Subcutaneous abdominal adipose tissue (tissue), 5 donors: ENCODE measurements at regions not wholly inside any gene's neighbourhood (a gene's known extent, or its start where the extent isn't known, plus 50 kb on each side); places are given as distances from the start of the nearest gene placed in this dataset.

Experiments used
- H3K27ac ChIP-seq: one replicate; pipeline ENCODE4 v1.7.0; 2013; ENCODE audit warnings: low read depth, mild to moderate bottlenecking, inconsistent platforms, low read length, moderate library complexity
- H3K27me3 ChIP-seq, 5 donors: one replicate each; pipeline ENCODE4 v1.7.0; 2013; ENCODE audit warnings: low read length in 5 of 5, inconsistent platforms in 1 of 5; ENCODE audit not compliant: control insufficient read depth in 5 of 5, insufficient read depth in 4 of 5
- H3K36me3 ChIP-seq, 5 donors: one replicate each; pipeline ENCODE4 v1.7.0; 2013; ENCODE audit warnings: low read length in 5 of 5; ENCODE audit not compliant: control insufficient read depth in 5 of 5, insufficient read depth in 5 of 5
- H3K4me1 ChIP-seq, 5 donors: one replicate each; pipeline ENCODE4 v1.7.0; 2013; ENCODE audit warnings: low read length in 5 of 5, mild to moderate bottlenecking in 3 of 5, moderate library complexity in 1 of 5; ENCODE audit not compliant: control insufficient read depth in 5 of 5, insufficient read depth in 5 of 5
- H3K4me3 ChIP-seq, 5 donors: one replicate each; pipeline ENCODE4 v1.7.0; 2013; ENCODE audit warnings: low read length in 5 of 5, low read depth in 1 of 5
- H3K9ac ChIP-seq, 5 donors: one replicate each; pipeline ENCODE4 v1.7.0; 2013; ENCODE audit warnings: low read length in 5 of 5, mild to moderate bottlenecking in 4 of 5, moderate library complexity in 3 of 5
- H3K9me3 ChIP-seq, 5 donors: one replicate each; pipeline ENCODE4 v1.7.0; 2013; ENCODE audit warnings: low read length in 5 of 5; ENCODE audit not compliant: control insufficient read depth in 5 of 5
- donor health status: healthy.
- donor health status: healthy.
- donor health status: healthy.
- donor health status: healthy.
- donor health status: healthy.

- Histone ChIP-seq H3K9ac (no peak overlapping the region), H3K27me3 (no peaks in the 10 kb centered on the region), H3K4me1 (peaks cover 4 to 34% (median 24%) of the 10 kb centered on the region in 5 donors), H3K9me3 (no peaks in the 10 kb centered on the region), H3K36me3 (no peaks in the 10 kb centered on the region), H3K4me3 (no peak overlapping the region), H3K27ac (no peak overlapping the region)
These were observed 212.8 kb upstream of the RAB4A start for GRCh38 chr1:229058111-229058561.

- Histone ChIP-seq H3K27ac (no peak overlapping the region), H3K9ac (no peak overlapping the region), H3K27me3 (no peaks in the 10 kb centered on the region), H3K36me3 (no peaks in the 10 kb centered on the region), H3K4me1 (peaks cover 4 to 34% (median 24%) of the 10 kb centered on the region in 5 donors), H3K4me3 (no peak overlapping the region), H3K9me3 (no peaks in the 10 kb centered on the region)
These were observed 212.2 kb upstream of the RAB4A start for GRCh38 chr1:229058729-229059128.

GRCh38 chr1:229059671-229060539 is 211.0 kb upstream of the RAB4A start:
- Histone ChIP-seq H3K4me3 (peak overlapping the region in 1 of 5 donors; percentile 17), H3K27me3 (no peaks in the 10 kb centered on the region), H3K27ac (peak overlapping the region; percentile 10), H3K4me1 (peaks cover 4 to 43% (median 25%) of the 10 kb centered on the region in 5 donors), H3K36me3 (no peaks in the 10 kb centered on the region), H3K9me3 (no peaks in the 10 kb centered on the region), H3K9ac (no peak overlapping the region)

GRCh38 chr1:229062135-229062534 is 208.8 kb upstream of the RAB4A start:
- H3K27me3 ChIP-seq: no peaks in the 10 kb centered on the region
- H3K27ac ChIP-seq: no peak overlapping the region
- no peaks in the 10 kb centered on the region for H3K36me3 ChIP-seq
- no peak overlapping the region for H3K9ac ChIP-seq
- H3K4me1 ChIP-seq: peaks cover 4 to 43% (median 27%) of the 10 kb centered on the region in 5 donors
- H3K4me3 ChIP-seq: no peak overlapping the region
- H3K9me3 ChIP-seq: no peaks in the 10 kb centered on the region

- Histone ChIP-seq H3K27ac (no peak overlapping the region), H3K9ac (no peak overlapping the region), H3K4me3 (no peak overlapping the region), H3K4me1 (peaks cover 8 to 48% (median 33%) of the 10 kb centered on the region in 5 donors), H3K27me3 (no peaks in the 10 kb centered on the region), H3K36me3 (no peaks in the 10 kb centered on the region), H3K9me3 (no peaks in the 10 kb centered on the region)
These were observed 207.6 kb upstream of the RAB4A start for GRCh38 chr1:229063154-229063773.

- no peaks in the 10 kb centered on the region for H3K9me3 ChIP-seq
- H3K4me3 ChIP-seq: no peak overlapping the region
- no peak overlapping the region for H3K27ac ChIP-seq
- no peaks in the 10 kb centered on the region for H3K27me3 ChIP-seq
- no peaks in the 10 kb centered on the region for H3K36me3 ChIP-seq
- H3K4me1 ChIP-seq: peaks cover 5 to 40% (median 25%) of the 10 kb centered on the region in 5 donors
- H3K9ac ChIP-seq: no peak overlapping the region
These were observed 206.4 kb upstream of the RAB4A start for GRCh38 chr1:229064320-229065168.

GRCh38 chr1:229065613-229066012 is 205.3 kb upstream of the RAB4A start:
- Histone ChIP-seq H3K9me3 (no peaks in the 10 kb centered on the region), H3K36me3 (no peaks in the 10 kb centered on the region), H3K4me1 (peaks cover 5 to 30% (median 23%) of the 10 kb centered on the region in 5 donors), H3K27me3 (no peaks in the 10 kb centered on the region), H3K9ac (no peak overlapping the region), H3K4me3 (no peak overlapping the region), H3K27ac (no peak overlapping the region)

- H3K27ac ChIP-seq: no peak overlapping the region
- no peaks in the 10 kb centered on the region for H3K36me3 ChIP-seq
- H3K4me3 ChIP-seq: no peak overlapping the region
- H3K27me3 ChIP-seq: no peaks in the 10 kb centered on the region
- no peaks in the 10 kb centered on the region for H3K9me3 ChIP-seq
- no peak overlapping the region for H3K9ac ChIP-seq
- H3K4me1 ChIP-seq: peaks cover 7 to 34% (median 25%) of the 10 kb centered on the region in 5 donors
These were observed 204.3 kb upstream of the RAB4A start for GRCh38 chr1:229066591-229066990.

GRCh38 chr1:229067546-229067945 is 203.4 kb upstream of the RAB4A start:
- Histone ChIP-seq H3K27ac (peak overlapping the region; percentile 7), H3K4me3 (no peak overlapping the region)

More at GRCh38 chr1:229067546-229067945, 203.4 kb upstream of the RAB4A start:
- peaks cover 8 to 33% (median 25%) of the 10 kb centered on the region in 5 donors for H3K4me1 ChIP-seq
- no peak overlapping the region for H3K9ac ChIP-seq
- no peaks in the 10 kb centered on the region for H3K27me3 ChIP-seq
- H3K36me3 ChIP-seq: no peaks in the 10 kb centered on the region
- H3K9me3 ChIP-seq: no peaks in the 10 kb centered on the region
